Thymus (tissue), 11 donors: ENCODE measurements at regions not wholly inside any gene's neighbourhood (a gene's known extent, or its start where the extent isn't known, plus 50 kb on each side); places are given as distances from the start of the nearest gene placed in this dataset.
"Not testable (repeated sequence)": the region's sequence is repeated elsewhere in the genome, so short reads cannot be mapped to it uniquely, and the experiment has no call there.

ENCODE experiments used
- DNase-seq, 9 donors: peaks; one replicate each; pipeline ENCODE4 v3.0.0-alpha.2; 2013; ENCODE audit warnings: low spot score in 9 of 9, low read depth in 6 of 9, missing footprints in 1 of 9
- H3K27ac ChIP-seq, 2 donors: one replicate each; pipeline ENCODE4 v1.5.1; 2013; ENCODE audit warnings: control low read depth in 1 of 2, low read depth in 1 of 2, low read length in 1 of 2, mild to moderate bottlenecking in 1 of 2, moderate library complexity in 1 of 2
- H3K27me3 ChIP-seq, 2 donors: one replicate each; pipeline ENCODE4 v1.5.1; 2013; ENCODE audit warnings: low read length in 1 of 2; ENCODE audit not compliant: control insufficient read depth in 2 of 2, insufficient read depth in 1 of 2
- H3K36me3 ChIP-seq, 2 donors: one replicate each; pipeline ENCODE4 v1.5.1; 2013; ENCODE audit warnings: low read length in 1 of 2, mild to moderate bottlenecking in 1 of 2, moderate library complexity in 1 of 2; ENCODE audit not compliant: control insufficient read depth in 2 of 2, insufficient read depth in 2 of 2
- H3K4me1 ChIP-seq, 2 donors: one replicate each; pipeline ENCODE4 v1.5.1; 2013; ENCODE audit warnings: low read length in 2 of 2; ENCODE audit not compliant: control insufficient read depth in 2 of 2, insufficient read depth in 2 of 2
- H3K4me3 ChIP-seq, 2 donors: one replicate each; pipeline ENCODE4 v1.5.1; 2013; ENCODE audit warnings: low read length in 2 of 2, control low read depth in 1 of 2, mild to moderate bottlenecking in 1 of 2
- H3K9me3 ChIP-seq, 2 donors: one replicate each; pipeline ENCODE4 v1.5.1; 2013; ENCODE audit warnings: low read length in 1 of 2, mild to moderate bottlenecking in 1 of 2; ENCODE audit not compliant: control insufficient read depth in 2 of 2, insufficient read depth in 1 of 2
- WGBS: extraction: QIAGEN DNeasy Blood & Tissue Kit; methylation state at CpG from one replicate; pipeline ENCODE4 v1.1.7; 2013; 5-methylcytosine and 5-hydroxymethylcytosine counted together
- donor health status: healthy.

GRCh38 chr4:64670647-64671046 is 261.4 kb upstream of the TECRL start:
- DNase-seq = no peak
- no peak overlapping the region for H3K4me3 ChIP-seq
- no peak overlapping the region for H3K27ac ChIP-seq
- no peaks in the 10 kb centered on the region for H3K4me1 ChIP-seq
- H3K9me3 ChIP-seq = peaks cover 0 to 19% of the 10 kb centered on the region in 2 donors
- 91% methylated on average over 6 of the region's 6 CpGs for WGBS
- H3K27me3 ChIP-seq = no peaks in the 10 kb centered on the region
- no peaks in the 10 kb centered on the region for H3K36me3 ChIP-seq

GRCh38 chr4:64643841-64644240 is 234.6 kb upstream of the TECRL start:
- H3K27me3 ChIP-seq = no peaks in the 10 kb centered on the region
- no peaks in the 10 kb centered on the region for H3K36me3 ChIP-seq
- no peak overlapping the region for H3K4me3 ChIP-seq
- H3K9me3 ChIP-seq = peaks cover 0 to 4% of the 10 kb centered on the region in 2 donors
- no peak overlapping the region for H3K27ac ChIP-seq
- WGBS = 98% methylated on average over 3 of the region's 3 CpGs
- H3K4me1 ChIP-seq = no peaks in the 10 kb centered on the region
- DNase-seq = no peak

DNA sequence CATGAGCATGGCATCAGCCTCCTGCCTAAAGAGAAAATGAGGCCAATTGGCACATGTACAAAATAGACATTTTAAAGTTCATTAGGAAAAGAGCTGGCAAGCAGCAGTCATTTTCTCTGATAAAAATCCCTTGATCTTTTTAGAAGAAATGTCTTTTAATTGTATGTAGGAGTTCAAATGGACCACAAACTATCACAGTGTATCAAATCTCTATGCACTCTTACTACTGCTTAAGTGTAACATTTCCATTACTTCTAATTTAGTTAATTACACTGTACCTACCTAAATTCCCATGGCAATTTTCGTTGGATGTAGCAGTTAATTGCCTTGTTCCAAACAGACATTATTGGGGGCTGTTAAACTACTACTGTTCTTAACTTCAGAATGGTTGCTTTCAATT is 233.7 kb upstream of the TECRL start:
- Histone ChIP-seq H3K27ac (no peak overlapping the region), H3K36me3 (no peaks in the 10 kb centered on the region), H3K9me3 (peaks cover 0 to 4% of the 10 kb centered on the region in 2 donors), H3K27me3 (no peaks in the 10 kb centered on the region), H3K4me3 (no peak overlapping the region), H3K4me1 (no peaks in the 10 kb centered on the region)
- DNase-seq = no peak
- WGBS = 57% methylated on average over 1 of the region's 1 CpG

- H3K36me3 ChIP-seq, H3K27ac ChIP-seq, H3K4me1 ChIP-seq, H3K9me3 ChIP-seq, H3K4me3 ChIP-seq, H3K27me3 ChIP-seq, DNase-seq: not testable (repeated sequence)
- 97% methylated on average over 21 of the region's 21 CpGs for WGBS
Measured at GRCh38 chr4:64640402-64640801, 231.2 kb upstream of the TECRL start.

DNA sequence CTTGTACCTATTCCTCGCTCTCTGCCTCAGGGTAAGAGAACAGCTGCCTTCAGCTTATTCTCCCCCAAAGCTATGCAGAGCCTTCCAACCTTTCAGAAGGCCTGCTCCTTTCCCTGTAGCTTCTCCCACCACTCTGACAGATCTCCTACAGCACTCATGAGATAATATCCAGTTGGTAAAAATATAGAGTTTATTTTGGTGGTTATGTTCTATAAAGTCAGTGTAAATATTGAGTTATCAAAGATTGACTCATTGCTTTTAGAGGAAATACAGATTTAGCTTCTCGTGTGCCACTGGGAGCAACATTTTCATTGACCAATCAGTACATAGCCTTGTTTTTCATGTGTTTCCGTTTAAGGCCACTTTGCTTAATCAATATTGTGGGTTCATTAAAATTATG is 216.2 kb upstream of the TECRL start:
- Histone ChIP-seq H3K36me3 (no peaks in the 10 kb centered on the region), H3K27ac (no peak overlapping the region), H3K9me3 (no peaks in the 10 kb centered on the region), H3K4me3 (no peak overlapping the region), H3K4me1 (no peaks in the 10 kb centered on the region), H3K27me3 (no peaks in the 10 kb centered on the region)
- 88% methylated on average over 3 of the region's 3 CpGs for WGBS
- no peak for DNase-seq

DNA sequence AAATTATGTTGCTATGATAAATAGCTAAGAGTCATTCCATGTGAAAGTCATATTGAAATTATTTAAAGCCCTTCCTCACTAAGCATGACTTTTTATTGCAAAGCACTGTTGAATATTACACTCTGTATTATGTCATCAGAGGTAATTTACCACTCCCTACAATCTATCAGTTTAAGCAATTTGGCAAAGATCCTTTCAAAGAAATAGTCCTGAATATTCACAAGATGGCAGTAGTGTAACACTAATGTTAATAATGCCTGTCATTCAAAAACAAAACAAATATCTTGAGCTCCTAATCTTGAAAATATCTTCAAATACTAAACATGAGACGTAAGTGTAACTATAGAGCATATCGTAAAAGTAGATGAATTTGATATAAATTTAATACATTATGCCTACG is 208.6 kb upstream of the TECRL start:
- Histone ChIP-seq H3K27ac (no peak overlapping the region), H3K9me3 (no peaks in the 10 kb centered on the region), H3K4me3 (no peak overlapping the region), H3K27me3 (no peaks in the 10 kb centered on the region), H3K36me3 (no peaks in the 10 kb centered on the region), H3K4me1 (no peaks in the 10 kb centered on the region)
- DNase-seq = no peak
- 81% methylated on average over 3 of the region's 3 CpGs for WGBS

DNA sequence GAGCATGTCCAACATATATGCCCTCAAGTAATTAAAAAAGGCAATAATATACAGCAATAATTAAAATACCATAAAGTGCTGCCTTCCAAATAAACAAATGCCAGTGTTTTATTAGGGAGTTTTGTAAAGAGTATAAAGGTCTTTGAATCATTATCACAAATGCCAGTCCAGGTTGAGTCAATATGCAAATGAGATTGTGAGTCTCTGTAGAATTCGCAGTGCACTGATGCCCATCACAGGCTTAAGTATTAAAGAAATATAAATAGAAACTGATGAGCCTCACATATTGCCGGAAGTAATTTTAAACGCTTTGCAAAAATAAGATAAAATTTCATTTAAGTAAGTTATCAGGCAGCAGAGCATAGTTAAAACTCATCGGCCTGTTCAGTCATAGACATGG is 205.0 kb upstream of the TECRL start:
- Histone ChIP-seq H3K4me3 (no peak overlapping the region), H3K4me1 (no peaks in the 10 kb centered on the region), H3K27ac (no peak overlapping the region), H3K27me3 (no peaks in the 10 kb centered on the region), H3K9me3 (no peaks in the 10 kb centered on the region), H3K36me3 (no peaks in the 10 kb centered on the region)
- DNase-seq = no peak
- WGBS = 88% methylated on average over 4 of the region's 4 CpGs

- H3K9me3 ChIP-seq = no peaks in the 10 kb centered on the region
- no peaks in the 10 kb centered on the region for H3K4me1 ChIP-seq
- H3K4me3 ChIP-seq = no peak overlapping the region
- H3K36me3 ChIP-seq = no peaks in the 10 kb centered on the region
- WGBS = 91% methylated on average over 2 of the region's 2 CpGs
- H3K27me3 ChIP-seq = no peaks in the 10 kb centered on the region
- H3K27ac ChIP-seq = no peak overlapping the region
- DNase-seq = no peak
Measured at GRCh38 chr4:64613046-64613445, 203.8 kb upstream of the TECRL start.

- no peak overlapping the region for H3K4me3 ChIP-seq
- no peaks in the 10 kb centered on the region for H3K9me3 ChIP-seq
- H3K36me3 ChIP-seq = no peaks in the 10 kb centered on the region
- no peaks in the 10 kb centered on the region for H3K27me3 ChIP-seq
- H3K4me1 ChIP-seq = no peaks in the 10 kb centered on the region
- H3K27ac ChIP-seq = no peak overlapping the region
- no peak for DNase-seq
- 86% methylated on average over 1 of the region's 1 CpG for WGBS
Measured at GRCh38 chr4:64598066-64598465, 188.8 kb upstream of the TECRL start.

- Histone ChIP-seq H3K27ac (no peak overlapping the region), H3K4me3 (no peak overlapping the region), H3K36me3 (no peaks in the 10 kb centered on the region), H3K9me3 (no peaks in the 10 kb centered on the region), H3K27me3 (no peaks in the 10 kb centered on the region), H3K4me1 (no peaks in the 10 kb centered on the region)
- no peak for DNase-seq
Measured at GRCh38 chr4:64594723-64595122, 185.5 kb upstream of the TECRL start.
